Keratinocyte (primary cell): ENCODE measurements at regions not wholly inside any gene's neighbourhood (a gene's known extent, or its start where the extent isn't known, plus 50 kb on each side); places are given as distances from the start of the nearest gene placed in this dataset.

ENCODE experiments used
- DNase-seq: peaks from one replicate; pipeline ENCODE4 v3.0.0-alpha.2; 2011; ENCODE audit warnings: low read depth, missing footprints, low spot score
- FAIRE-seq: peaks from 2 replicates; lab custom pipeline; 2011; peaks lifted over from hg19 to GRCh38; lab: Jason Lieb, UNC
- H2AFZ ChIP-seq: 2 replicates; pipeline ENCODE4 v1.6.0; 2012; ENCODE audit warnings: low read length, control low read depth, inconsistent platforms; ENCODE audit not compliant: control insufficient read depth
- H3K27ac ChIP-seq: 2 replicates; pipeline ENCODE4 v1.5.1; 2011; ENCODE audit warnings: low read length; ENCODE audit not compliant: control insufficient read depth, insufficient read depth
- H3K27me3 ChIP-seq: 3 replicates; pipeline ENCODE4 v1.6.0; 2011; ENCODE audit warnings: low read length; ENCODE audit not compliant: control insufficient read depth, insufficient read depth; ENCODE audit errors: extremely low read depth
- H3K36me3 ChIP-seq, 2 experiments: 2 replicates in 1 of 2; 3 replicates in 1 of 2; pipeline ENCODE4 v1.5.1; 2011; ENCODE audit warnings: low read length in 2 of 2, mild to moderate bottlenecking in 1 of 2; ENCODE audit not compliant: control insufficient read depth in 2 of 2, insufficient read depth in 2 of 2; ENCODE audit errors: extremely low read depth in 1 of 2
- H3K4me1 ChIP-seq: 3 replicates; pipeline ENCODE4 v1.5.1; 2011; ENCODE audit warnings: low read length; ENCODE audit not compliant: control insufficient read depth, insufficient read depth; ENCODE audit errors: extremely low read depth
- H3K4me2 ChIP-seq: 3 replicates; pipeline ENCODE4 v1.6.0; 2011; ENCODE audit warnings: low read depth, low read length; ENCODE audit not compliant: control insufficient read depth, insufficient read depth; ENCODE audit errors: extremely low read depth
- H3K4me3 ChIP-seq, 3 experiments: fragments of 200-600 bp in 1 of 3; sonication (generic) in 1 of 3; 2 replicates in 2 of 3; 3 replicates in 1 of 3; pipeline ENCODE4 v1.5.1; 2011 to 2016; ENCODE audit warnings: low read length in 3 of 3, mild to moderate bottlenecking in 3 of 3, control low read depth in 2 of 3, inconsistent platforms in 1 of 3, low read depth in 1 of 3, mixed read lengths in 1 of 3, mixed run types in 1 of 3, moderate library complexity in 1 of 3; ENCODE audit not compliant: control insufficient read depth in 2 of 3, insufficient read depth in 2 of 3; ENCODE audit errors: extremely low read depth in 1 of 3
- H3K79me2 ChIP-seq: 2 replicates; pipeline ENCODE4 v1.6.0; 2012; ENCODE audit warnings: low read length; ENCODE audit not compliant: control insufficient read depth, insufficient read depth
- H3K9ac ChIP-seq: 3 replicates; pipeline ENCODE4 v1.6.0; 2011; ENCODE audit warnings: low read length; ENCODE audit not compliant: control insufficient read depth, insufficient read depth; ENCODE audit errors: extremely low read depth
- H3K9me1 ChIP-seq: 3 replicates; pipeline ENCODE4 v1.6.0; 2011; ENCODE audit warnings: low read length; ENCODE audit not compliant: control insufficient read depth, insufficient read depth; ENCODE audit errors: extremely low read depth
- H3K9me3 ChIP-seq: 2 replicates; pipeline ENCODE4 v1.5.1; 2012; ENCODE audit warnings: low read depth, low read length; ENCODE audit not compliant: control insufficient read depth
- H4K20me1 ChIP-seq: 3 replicates; pipeline ENCODE4 v1.6.0; 2011; ENCODE audit warnings: low read length; ENCODE audit not compliant: control insufficient read depth, insufficient read depth; ENCODE audit errors: extremely low read depth
- EZH2 ChIP-seq: IDR thresholded peaks from one replicate; pipeline ENCODE4 v1.6.1; 2012; ENCODE audit warnings: inconsistent platforms, mild to moderate bottlenecking, low read length, moderate library complexity
- dilution Hi-C: fragments of 300-500 bp; cut with MboI; formaldehyde crosslinking; loops from one replicate; pipeline ENCODE4 v1.7.0; 2020; ENCODE audit warnings: low sequenced_read_pairs; ENCODE audit not compliant: extremely low pct_ligation_motif_present
- TF ChIP-seq, protein P1 (sequence below), 3 experiments: IDR thresholded peaks in 1 of 3; conservative IDR thresholded peaks in 1 of 3; optimal IDR thresholded peaks in 1 of 3; 2 replicates in 2 of 3; 3 replicates in 1 of 3; pipeline versions ENCODE3 to v1.5.1; 2011; ENCODE audit warnings: low read length in 3 of 3, mild to moderate bottlenecking in 3 of 3, moderate library complexity in 2 of 3, control low read depth in 1 of 3, inconsistent platforms in 1 of 3; ENCODE audit not compliant: insufficient read depth in 2 of 3; ENCODE audit errors: extremely low read depth in 1 of 3

DNA sequence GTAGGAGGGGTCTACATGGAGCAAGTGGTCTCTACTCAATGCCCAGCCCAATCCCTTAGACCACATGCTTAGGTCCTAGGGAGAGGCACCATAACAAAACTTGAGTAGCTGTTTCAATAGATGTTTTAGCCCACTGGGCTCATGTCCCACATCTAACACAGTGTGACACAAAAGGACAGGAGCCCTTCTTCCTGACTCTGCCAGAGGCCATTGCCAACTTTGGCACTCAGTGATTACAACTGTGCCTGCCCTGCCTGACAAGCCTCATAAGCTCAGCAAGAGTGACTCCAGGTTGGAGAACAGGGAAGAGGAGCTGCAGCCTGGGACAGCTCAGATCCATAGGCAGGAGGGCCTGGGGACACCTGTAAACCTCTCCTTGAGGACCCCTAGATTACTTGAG lies 230.8 kb downstream of the ENC1 start:
- DNase-seq: no peak
- no peak for FAIRE-seq

DNA sequence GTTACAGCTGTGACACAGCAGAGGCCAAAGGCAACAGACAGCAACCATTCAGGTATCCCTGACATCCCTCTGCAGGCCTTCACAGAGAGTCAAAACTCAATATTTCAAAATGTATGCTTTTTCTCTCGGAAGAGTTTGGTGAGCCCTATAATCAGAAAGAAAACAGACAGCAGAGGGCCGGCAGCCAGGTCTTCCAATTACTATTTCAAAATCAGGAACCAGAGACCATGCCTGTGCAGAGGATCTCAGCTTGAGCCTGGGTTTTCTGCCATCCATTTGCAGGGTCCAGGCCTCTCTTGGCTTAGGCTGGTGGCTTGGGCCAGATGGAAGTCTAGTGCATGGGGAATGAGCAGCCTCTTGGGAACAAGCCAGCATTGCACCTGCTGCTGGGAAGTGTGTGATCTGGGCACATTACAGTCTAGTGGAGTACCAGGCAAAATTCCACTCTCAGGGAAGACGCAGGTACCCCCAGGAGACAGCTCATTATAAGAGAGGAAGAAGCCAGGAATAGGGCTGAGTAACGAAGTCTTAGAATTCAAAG lies 231.3 kb downstream of the ENC1 start:
- FAIRE-seq (no peak), DNase-seq (no peak)
- Histone ChIP-seq H3K4me3 (no peak overlapping the region), H4K20me1 (no peaks in the 10 kb centered on the region), H3K4me2 (no peak overlapping the region), H3K27ac (no peak overlapping the region), H2AFZ (no peak overlapping the region), H3K9me3 (no peaks in the 10 kb centered on the region), H3K9me1 (no peaks in the 10 kb centered on the region), H3K36me3 (no peaks in the 10 kb centered on the region), H3K79me2 (no peaks in the 10 kb centered on the region), H3K9ac (no peak overlapping the region), H3K4me1 (peaks cover 3% of the 10 kb centered on the region), H3K27me3 (no peaks in the 10 kb centered on the region)
- dilution Hi-C loops: no loop called here
- TF ChIP-seq, protein P1, sequence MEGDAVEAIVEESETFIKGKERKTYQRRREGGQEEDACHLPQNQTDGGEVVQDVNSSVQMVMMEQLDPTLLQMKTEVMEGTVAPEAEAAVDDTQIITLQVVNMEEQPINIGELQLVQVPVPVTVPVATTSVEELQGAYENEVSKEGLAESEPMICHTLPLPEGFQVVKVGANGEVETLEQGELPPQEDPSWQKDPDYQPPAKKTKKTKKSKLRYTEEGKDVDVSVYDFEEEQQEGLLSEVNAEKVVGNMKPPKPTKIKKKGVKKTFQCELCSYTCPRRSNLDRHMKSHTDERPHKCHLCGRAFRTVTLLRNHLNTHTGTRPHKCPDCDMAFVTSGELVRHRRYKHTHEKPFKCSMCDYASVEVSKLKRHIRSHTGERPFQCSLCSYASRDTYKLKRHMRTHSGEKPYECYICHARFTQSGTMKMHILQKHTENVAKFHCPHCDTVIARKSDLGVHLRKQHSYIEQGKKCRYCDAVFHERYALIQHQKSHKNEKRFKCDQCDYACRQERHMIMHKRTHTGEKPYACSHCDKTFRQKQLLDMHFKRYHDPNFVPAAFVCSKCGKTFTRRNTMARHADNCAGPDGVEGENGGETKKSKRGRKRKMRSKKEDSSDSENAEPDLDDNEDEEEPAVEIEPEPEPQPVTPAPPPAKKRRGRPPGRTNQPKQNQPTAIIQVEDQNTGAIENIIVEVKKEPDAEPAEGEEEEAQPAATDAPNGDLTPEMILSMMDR (optimal IDR thresholded peaks at IDR 0.05 in 1 of 3, IDR thresholded peaks at IDR 0.05 in 1 of 3, conservative IDR thresholded peaks at IDR 0.05 in 1 of 3; ENCODE audit: extremely low read depth in 1 of 3, insufficient read depth in 2 of 3, low read length in 3 of 3): no peak
- TF ChIP-seq EZH2: no peak

More for the DNA sequence above, 230.8 kb downstream of the ENC1 start:
- no peak overlapping the region for H3K27ac ChIP-seq
- no peak overlapping the region for H2AFZ ChIP-seq
- H3K4me2 ChIP-seq: no peak overlapping the region
- no peaks in the 10 kb centered on the region for H4K20me1 ChIP-seq
- H3K9me1 ChIP-seq: no peaks in the 10 kb centered on the region
- H3K9ac ChIP-seq: no peak overlapping the region
- H3K27me3 ChIP-seq: no peaks in the 10 kb centered on the region
- peaks cover 3% of the 10 kb centered on the region for H3K4me1 ChIP-seq
- H3K36me3 ChIP-seq: no peaks in the 10 kb centered on the region
- H3K79me2 ChIP-seq: no peaks in the 10 kb centered on the region
- H3K9me3 ChIP-seq: no peaks in the 10 kb centered on the region
- no peak for TF ChIP-seq EZH2
- TF ChIP-seq, protein P1 (optimal IDR thresholded peaks at IDR 0.05 in 1 of 3, IDR thresholded peaks at IDR 0.05 in 1 of 3, conservative IDR thresholded peaks at IDR 0.05 in 1 of 3; ENCODE audit: extremely low read depth in 1 of 3, insufficient read depth in 2 of 3, low read length in 3 of 3): no peak
- dilution Hi-C loops: no loop called here
- H3K4me3 ChIP-seq: no peak overlapping the region
